GM18861 (cell line): ENCODE measurements at regions not wholly inside any gene's neighbourhood (a gene's known extent, or its start where the extent isn't known, plus 50 kb on each side); places are given as distances from the start of the nearest gene placed in this dataset.
"Not testable (repeated sequence)": the region's sequence is repeated elsewhere in the genome, so short reads cannot be mapped to it uniquely, and the experiment has no call there.

Source experiments
- ATAC-seq: cut with Tn5 transposase; IDR thresholded peaks from one replicate; pipeline ENCODE4 v1.9.1; 2021; ENCODE audit not compliant: unreplicated experiment

DNA sequence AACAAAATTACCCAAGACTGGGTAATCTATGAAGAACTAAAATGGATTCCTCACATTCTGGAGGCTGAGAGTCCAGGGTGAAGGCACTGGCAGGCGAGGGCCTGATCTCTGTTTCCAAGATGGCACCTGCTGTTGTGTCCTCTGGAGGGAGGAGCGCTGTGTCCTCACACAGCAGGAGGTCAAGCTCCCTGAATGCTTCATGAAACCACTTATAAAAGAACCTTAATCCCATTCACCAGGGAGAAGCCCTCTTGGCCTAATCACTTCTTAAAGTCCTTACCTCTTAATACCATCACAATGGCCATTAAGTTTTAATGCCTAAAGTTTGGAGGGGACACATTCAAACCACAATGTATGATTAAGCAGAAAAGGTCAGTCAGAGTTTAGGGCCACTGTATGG, 172.4 kb downstream of the EMP1 start:
- no peak for ATAC-seq

DNA sequence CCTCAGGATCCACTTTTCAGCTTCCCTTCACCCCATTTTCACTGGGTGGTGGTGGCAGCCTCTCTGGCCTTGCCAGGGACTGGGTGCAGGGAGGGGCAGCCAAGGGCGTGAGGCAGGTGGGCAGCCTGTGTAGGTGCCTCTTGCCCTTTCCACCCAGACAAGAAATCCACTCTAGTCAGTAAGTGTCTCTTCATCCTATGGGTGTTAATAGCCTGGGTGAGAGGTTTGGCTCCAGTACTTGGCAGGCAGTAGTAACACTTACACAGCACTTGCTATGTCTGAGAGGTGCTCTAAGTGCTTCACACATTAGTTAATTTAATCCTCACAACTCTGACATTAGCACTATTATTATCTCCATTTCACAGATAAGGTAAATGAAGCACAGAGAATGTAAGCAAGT, 171.9 kb downstream of the EMP1 start:
- no peak for ATAC-seq

DNA sequence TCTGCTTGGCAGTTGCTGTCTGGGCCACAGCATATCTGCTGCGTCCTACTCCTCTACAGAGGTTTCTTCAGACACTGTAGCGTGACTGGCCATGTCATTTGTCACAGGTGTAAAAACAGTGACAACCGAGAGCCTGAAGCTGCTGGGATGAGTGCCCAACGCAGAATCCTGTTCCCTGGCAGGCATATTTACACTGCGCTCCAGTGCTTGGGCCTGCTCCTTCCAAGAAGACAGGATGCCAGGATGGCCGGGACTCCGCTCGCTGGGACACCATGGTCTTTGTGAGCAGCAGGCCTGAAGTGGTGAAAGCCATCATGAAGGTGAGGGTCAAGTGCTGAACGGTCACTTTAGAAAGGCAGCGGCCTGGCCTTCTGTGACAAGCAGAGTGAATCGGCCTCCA, 171.4 kb downstream of the EMP1 start:
- ATAC-seq, result no peak

DNA sequence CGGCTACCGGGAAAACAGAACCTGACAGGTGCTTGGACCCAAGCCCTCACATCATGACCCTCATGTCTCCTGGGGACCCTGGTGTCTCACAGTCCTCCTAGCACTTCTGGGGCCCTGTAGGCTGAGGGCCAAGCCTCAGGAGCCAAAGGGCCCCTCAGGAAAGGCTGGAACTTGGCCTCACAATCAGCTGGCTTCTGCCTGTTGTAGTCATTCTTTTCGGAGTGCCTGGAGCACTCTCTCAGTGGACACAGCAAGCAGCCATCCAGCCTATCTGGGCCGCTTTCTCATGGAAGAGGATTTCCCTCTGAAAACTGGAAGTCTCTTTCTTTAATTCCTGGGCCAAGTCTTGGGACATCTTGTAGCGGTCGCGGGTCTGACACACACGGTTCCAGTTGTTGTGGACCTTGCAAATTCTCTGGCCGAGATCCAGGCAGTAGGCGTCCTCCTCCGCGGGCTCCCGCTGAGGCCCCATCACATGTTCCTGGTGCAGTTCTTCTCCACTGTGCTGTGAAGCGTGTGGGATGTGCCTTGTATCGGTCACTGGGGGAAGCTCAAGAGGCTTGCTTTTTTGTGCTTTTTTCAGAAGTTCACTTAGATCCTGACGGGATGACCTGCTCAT, 169.3 kb downstream of the EMP1 start:
- no peak for ATAC-seq

DNA sequence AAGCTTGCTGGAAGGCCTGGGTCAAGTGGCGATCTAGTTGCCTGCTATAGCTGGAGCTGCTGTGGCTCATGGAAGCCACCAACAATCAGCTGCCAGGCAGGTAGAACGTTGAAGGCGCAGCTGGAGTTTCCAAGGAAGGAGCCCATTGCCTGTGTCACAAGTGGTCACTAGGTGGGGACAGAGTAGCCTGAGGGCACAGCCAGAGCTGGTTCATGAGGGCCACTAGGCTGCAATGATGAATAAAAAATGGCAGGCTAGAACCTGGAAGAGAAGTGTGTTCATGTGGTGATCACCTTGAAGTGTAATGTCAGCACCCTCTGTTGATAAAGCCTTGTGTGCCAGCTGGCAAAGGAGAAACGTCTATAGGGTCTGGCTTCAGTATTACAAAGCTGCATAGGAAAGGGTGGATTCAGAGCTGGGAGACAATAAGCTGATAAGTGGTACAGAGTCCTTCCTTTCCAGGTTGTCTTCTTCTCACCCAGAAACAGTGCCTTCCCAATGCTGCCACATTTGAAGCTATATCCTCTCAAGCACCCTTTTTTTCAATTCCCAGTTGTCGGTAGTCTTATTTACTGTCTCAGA, 165.8 kb downstream of the EMP1 start:
- ATAC-seq, result no peak

DNA sequence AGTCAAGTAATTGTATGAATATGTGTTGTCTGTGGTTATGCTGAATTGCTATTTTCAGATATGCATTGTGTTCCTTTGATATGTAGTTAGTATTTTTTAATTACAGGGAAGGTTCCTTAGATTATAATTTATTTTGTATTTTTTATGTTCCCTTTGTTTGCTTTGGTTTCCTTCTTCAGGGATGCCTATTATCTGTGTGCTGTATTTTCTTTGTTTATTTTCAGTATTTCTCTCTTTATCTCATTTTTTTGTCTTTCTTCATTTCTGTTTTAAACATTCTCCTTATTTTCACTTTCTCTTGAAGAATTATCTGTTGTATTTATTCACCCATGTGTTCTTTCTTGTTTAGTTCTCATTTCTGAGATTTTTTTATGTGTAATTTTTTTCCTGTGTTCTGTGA, 163.1 kb downstream of the EMP1 start:
- ATAC-seq, result no peak

DNA sequence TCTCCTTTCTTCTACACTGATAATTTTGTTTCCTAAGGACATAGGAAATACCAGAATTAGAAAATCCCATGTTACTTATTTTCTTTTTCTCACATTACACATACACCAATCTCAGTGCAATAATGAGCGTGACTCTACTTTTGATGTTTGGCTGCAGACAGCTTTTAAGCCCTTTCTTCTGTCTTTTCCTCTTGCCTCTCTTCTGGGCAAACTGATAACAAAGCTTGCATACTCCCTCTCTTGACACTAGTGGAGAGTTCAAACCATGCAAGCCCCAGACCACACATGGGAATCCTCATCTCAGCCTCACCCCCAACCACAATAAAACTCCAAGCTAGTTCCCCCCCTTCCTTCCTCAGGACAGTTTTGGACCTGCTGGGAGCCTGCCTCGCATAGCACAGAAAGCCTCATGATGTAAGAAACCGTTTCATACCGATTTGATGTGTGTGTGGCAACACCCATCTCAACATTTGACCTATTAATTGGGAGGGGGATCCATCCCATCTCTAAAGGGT, 161.9 kb downstream of the EMP1 start:
- ATAC-seq, result no peak

DNA sequence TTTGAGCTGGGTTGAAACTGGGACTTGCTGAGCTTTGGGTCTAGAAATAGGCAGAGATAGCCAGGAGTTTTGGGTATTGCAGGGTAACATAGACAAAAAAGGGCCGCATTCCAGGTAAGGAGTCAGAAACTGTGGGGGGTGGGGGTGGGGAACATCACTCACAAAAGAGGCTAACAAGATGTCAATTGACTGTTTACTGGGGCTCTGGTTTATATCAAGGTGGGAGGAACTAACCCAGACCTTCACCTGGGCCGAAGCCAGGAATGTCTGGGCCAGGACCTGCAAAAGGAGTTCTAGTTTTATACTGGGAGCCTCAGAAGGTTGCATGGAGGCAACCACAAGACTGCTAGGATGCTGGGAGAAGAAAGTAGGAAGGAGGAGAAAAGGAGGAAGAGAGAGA, 154.4 kb downstream of the EMP1 start:
- ATAC-seq, result no peak

DNA sequence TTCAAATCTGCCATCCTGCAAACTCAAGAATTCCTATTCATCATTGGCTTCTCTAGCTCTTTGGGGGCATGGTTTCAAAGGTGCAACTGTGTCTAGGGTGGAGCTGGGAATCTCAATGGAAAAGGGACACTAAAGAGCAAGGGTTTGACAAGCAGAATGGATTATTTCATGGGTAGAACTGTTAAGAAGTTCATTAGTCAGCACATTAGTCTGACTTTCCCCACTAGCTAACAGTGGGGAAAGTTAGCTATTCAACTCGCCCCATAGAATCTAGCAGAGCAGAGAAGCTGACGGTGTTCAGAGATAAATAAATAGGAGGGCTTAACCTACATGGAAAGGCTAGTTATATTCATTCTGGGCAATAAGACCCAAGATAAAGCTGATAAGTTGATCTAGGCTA, 153.9 kb downstream of the EMP1 start:
- no peak for ATAC-seq

DNA sequence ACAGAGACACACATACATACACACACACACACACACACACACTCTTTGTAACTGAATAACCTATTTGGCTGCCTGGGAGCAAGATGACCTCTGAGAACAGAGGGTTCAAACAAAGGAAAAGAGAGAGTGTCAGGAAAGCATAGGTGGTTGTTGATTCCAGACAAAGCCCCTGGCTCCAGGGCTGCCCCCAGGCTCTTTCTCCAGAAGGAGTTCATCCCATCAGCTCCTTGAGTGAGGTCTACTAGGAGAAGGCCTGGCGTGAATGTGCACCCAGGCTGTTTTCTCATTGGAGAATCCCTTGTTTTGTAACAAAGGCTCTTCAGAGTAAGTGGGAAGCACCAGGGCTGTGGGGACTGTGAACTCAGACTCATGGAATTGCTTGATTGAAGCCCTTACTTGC, 151.9 kb downstream of the EMP1 start:
- no peak for ATAC-seq

DNA sequence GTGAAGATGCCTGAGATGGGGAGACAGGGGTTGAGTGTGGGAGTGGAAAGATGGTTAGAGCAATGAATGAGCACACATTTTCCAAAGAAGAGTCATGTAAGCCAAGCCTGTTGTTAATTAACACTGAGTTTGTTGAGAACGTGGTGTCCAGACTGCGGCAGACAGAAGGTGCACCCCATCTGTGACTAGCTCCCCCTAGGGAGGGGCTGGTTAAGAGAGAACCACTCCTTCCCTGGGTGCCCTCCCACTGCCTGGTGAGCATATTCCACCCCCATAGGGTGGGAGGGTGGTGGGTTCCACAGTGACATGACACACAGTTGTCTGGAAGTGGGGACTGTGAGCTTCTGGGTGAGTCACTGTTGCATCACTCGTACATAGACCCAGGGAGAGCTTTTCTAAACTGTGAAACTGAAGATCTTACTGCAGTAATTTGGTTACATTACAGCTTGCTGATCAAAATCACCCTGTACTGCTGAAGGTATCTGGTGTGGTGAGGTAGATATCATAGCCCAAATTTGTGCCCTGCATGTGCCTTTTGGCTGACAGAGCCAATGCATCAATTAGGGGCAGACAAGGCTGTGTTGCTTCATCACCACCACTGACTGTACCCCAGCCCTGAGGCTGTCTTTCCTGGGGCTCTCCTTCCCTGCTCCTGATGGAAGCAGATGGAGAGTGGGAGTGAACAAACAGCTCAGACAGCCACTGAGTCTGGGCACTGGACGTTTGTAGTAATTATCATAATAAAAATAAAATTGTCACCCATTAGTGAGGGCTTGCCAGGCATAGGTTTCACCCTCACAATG, 150.9 kb downstream of the EMP1 start:
- no peak for ATAC-seq

DNA sequence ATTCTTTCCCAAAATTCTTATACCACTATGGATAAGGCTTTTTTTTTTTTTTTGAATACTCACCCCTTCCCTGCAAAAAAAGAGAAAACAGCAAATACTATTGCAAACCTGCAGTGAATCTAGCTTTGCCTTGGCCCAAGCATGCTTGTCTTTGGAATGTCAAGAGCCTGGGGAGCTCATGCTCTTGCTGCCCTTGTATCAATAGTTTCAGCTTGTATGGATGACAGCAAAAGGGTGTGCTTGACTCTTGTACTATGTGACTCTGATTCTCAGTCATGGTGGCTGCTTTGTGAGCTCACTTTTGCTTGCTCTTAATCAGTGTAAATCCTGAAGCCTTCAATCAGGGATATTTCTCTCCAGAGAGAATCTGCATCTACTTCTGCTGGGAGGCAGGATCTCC, 149.2 kb downstream of the EMP1 start:
- ATAC-seq, result no peak

DNA sequence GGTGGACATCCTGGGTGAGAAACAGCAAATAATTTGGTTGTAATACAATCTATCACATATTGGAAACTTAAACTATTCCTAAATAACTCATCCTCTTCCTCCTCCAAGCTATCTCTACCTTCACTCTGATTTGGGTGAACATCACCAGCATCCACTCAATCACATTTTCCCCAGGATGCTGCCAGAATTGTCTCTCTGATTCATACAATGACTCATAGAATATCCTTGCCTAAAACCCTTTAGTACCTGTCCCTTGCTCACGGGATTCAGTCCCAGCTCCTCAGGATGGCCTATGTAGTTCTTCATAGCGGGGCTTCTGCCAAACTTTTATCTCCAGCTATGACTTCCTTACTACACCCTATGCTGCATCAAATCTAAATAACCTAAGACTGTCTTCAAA, 146.8 kb downstream of the EMP1 start:
- no peak for ATAC-seq

DNA sequence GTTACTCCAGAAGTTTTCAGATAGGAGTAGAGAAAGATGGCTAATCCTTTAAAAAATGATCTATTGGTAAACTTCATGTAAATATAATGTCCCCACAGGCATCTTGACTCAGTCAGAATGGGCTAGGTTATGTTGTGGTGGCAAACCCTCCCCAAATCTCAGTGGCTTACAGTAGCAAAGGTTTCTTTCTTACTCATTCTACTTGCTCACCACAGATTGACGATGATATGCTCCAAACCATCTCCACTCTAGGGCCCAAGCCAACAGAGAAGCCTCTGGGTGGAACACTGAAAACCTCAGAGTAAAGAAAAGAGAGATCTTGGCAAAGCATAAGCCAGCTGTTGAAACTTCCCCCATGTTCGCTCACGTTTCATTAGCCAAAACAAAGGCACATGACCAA, 146.4 kb downstream of the EMP1 start:
- no peak for ATAC-seq

DNA sequence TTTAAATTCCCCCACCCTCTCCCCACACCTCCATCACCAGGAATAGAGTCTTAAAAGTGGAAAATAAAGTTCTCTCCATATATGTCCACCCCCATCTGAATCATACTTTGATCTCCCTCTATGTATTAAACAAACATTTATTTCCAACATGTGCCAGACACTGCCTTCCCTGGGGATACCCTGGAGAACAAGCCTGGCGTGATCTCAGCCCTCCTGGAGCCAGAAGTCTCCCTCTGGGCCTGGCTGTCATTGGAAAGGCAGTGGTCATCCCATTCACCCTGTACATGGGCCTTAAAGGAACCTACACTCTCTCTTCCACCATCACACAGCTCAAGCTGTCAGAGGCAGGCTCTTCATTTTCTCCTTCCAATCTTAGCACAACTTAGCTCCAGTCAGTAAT, 143.6 kb downstream of the EMP1 start:
- ATAC-seq, result no peak

DNA sequence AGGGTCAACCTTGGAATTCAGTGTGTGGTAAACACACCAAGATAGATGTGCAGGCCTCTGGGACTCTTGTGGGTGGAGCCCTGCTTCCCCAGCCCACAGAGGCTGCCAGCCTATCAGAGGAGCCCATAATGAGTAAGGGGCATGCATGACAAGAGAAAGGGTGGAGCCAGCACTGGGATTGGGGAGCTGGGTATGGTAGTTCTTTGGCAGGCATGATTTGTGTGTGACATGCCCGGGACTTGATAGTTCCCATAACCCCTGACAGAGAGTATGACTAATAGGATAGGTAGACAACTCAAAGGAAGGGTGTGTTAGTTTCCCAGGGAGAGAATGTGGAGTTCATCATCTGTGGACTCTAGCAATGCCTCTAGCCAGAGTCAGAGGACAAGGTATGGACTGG, 143.0 kb downstream of the EMP1 start:
- ATAC-seq, result no peak

DNA sequence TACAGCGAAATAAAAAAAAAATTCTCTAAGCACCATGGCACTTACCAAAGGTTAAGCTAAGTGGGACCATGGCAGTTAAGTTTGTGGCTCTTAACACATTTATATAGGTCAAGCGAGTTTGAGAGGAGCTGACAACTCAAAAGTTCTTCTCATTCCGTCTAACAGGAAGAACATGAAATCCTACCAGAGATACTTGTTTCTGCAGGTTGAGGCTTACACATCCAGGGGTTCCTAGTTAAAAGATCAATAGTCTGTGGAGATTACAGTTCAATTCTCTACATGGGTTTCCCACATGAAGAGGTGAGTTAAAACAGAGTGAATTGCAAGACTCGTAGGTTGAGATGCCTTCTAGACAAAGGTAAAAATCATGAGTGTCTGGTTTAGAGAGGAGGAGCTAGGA, 142.6 kb downstream of the EMP1 start:
- no peak for ATAC-seq

DNA sequence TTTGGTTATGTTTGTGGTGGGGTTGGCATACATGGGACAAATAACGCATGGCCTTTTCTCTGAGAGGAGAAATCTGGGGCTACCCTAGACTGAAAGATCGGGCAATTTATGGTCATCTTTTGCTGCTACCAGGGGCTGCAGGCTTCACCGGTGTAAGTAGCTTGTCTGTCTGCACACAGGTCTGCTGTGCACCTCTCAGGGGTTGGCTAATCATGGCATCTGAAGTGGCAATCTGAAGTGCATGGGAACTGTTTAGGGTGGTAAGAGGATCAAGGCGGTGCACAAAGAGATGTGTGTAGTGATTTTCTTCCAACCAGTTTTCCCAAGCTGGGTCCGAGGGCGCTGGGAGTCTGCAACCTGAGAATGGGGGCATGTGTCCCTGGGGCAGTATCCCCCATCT, 141.3 kb downstream of the EMP1 start:
- no peak for ATAC-seq

DNA sequence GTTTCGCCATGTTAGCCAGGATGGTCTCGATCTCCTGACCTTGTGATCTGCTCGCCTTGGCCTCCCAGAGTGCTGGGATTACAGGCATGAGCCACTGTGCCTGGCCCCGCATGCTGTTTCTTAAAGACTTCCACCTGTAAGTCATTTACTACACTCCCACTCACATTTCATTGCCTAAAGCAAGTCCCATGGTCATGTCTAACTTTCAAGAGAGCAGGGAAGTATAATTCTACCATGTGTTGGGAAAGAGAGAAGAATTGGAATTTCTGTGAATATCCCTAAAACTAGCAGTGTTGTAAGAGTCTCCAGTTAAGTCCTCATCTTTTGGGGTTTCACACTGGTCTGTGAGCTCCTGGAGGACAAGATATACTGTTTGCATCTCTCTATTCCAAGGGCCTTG, 139.7 kb downstream of the EMP1 start:
- no peak for ATAC-seq

DNA sequence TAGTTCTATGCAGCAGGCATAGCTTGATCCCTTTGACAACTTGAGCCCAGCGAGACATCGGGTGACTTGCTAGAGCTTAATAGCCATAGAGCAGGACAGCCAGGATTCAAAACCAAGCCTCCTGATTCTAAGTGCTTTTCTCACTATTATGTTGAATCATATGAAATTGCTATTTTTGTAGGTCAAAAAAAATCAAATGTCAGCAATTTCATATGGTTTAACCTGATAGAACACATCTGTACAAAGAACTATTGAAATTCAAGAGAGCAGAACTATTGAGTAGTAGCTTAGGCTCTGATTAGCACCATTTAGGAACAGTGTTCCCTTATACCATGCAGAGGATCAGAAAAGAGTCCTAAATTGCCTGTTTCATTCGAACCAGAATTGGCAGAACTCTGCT, 132.0 kb downstream of the EMP1 start:
- no peak for ATAC-seq

DNA sequence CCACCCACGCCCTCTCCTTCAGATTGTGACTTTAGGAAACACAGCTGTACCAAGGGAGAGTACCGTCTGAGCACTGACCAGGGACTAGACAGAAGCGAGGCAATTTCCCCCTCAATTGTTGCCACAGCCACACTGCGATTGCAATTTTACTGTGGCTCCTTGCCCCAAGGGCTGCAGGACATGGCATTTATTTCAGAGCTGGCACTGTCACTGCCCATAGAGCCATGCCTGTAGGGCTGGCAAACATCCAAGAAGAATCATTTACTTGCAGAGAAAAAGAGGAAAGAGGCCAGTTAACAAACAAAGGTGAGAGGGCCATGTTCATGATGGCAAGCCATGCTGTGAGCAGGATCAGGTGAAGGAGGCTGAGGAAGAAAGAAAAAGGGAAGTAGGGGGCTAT, 129.6 kb downstream of the EMP1 start:
- ATAC-seq, result no peak

DNA sequence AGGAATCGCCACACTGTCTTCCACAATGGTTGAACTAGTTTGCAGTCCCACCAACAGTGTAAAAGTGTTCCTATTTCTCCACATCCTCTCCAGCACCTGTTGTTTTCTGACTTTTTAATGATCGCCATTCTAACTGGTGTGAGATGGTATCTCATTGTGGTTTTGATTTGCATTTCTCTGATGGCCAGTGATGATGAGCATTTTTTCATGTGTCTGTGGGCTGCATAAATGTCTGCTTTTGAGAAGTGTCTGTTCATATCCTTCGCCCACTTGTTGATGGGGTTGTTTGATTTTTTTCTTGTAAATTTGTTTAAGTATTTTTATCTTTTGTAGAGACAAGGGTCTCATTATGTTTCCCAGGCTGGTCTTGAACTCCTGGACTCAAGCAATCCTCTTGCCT, 128.5 kb downstream of the EMP1 start:
- not testable (repeated sequence) for ATAC-seq
